Nephron (organoid): ENCODE measurements at regions not wholly inside any gene's neighbourhood (a gene's known extent, or its start where the extent isn't known, plus 50 kb on each side); places are given as distances from the start of the nearest gene placed in this dataset.

Source experiments
- H3K27ac Mint-ChIP-seq, 3 experiments: 2 replicates each; pipeline ENCODE4 v1.8.0; 2020; ENCODE audit warnings: mixed read lengths in 3 of 3, mild to moderate bottlenecking in 2 of 3, moderate library complexity in 1 of 3
- H3K27me3 Mint-ChIP-seq: 2 replicates; pipeline ENCODE4 v1.8.0; 2021; ENCODE audit warnings: low read depth, mild to moderate bottlenecking, moderate library complexity, mixed read lengths
- H3K36me3 Mint-ChIP-seq: 2 replicates; pipeline ENCODE4 v1.8.0; 2020; ENCODE audit warnings: low read depth, mixed read lengths
- H3K4me1 Mint-ChIP-seq: 2 replicates; pipeline ENCODE4 v1.8.0; 2020; ENCODE audit warnings: mixed read lengths
- H3K4me3 Mint-ChIP-seq, 3 experiments: 2 replicates each; pipeline ENCODE4 v1.8.0; 2020; ENCODE audit warnings: mild to moderate bottlenecking in 3 of 3, mixed read lengths in 3 of 3, moderate library complexity in 2 of 3
- H3K9me3 Mint-ChIP-seq: 2 replicates; pipeline ENCODE4 v1.8.0; 2020; ENCODE audit warnings: mixed read lengths
- TF ChIP-seq, protein P1 (sequence below), 3 experiments: fragments of 200-600 bp; sonication (generic); IDR thresholded peaks; one replicate each; pipeline ENCODE4 v1.5.0; 2021; ENCODE audit warnings: antibody characterized with exemption in 3 of 3; ENCODE audit not compliant: unreplicated experiment in 3 of 3

- TF ChIP-seq, protein P1, sequence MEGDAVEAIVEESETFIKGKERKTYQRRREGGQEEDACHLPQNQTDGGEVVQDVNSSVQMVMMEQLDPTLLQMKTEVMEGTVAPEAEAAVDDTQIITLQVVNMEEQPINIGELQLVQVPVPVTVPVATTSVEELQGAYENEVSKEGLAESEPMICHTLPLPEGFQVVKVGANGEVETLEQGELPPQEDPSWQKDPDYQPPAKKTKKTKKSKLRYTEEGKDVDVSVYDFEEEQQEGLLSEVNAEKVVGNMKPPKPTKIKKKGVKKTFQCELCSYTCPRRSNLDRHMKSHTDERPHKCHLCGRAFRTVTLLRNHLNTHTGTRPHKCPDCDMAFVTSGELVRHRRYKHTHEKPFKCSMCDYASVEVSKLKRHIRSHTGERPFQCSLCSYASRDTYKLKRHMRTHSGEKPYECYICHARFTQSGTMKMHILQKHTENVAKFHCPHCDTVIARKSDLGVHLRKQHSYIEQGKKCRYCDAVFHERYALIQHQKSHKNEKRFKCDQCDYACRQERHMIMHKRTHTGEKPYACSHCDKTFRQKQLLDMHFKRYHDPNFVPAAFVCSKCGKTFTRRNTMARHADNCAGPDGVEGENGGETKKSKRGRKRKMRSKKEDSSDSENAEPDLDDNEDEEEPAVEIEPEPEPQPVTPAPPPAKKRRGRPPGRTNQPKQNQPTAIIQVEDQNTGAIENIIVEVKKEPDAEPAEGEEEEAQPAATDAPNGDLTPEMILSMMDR (IDR thresholded peaks at IDR 0.05; ENCODE audit: unreplicated experiment in 3 of 3) = no peak
- Mint-ChIP-seq H3K27me3 (peaks cover 12% of the 10 kb centered on the region), H3K4me3 (no peak overlapping the region), H3K36me3 (no peaks in the 10 kb centered on the region), H3K27ac (no peak overlapping the region), H3K4me1 (peaks cover 4% of the 10 kb centered on the region), H3K9me3 (peaks cover 15% of the 10 kb centered on the region)
These were observed 269.4 kb downstream of the TCF7L2 start for GRCh38 chr10:113219446-113219845.

DNA sequence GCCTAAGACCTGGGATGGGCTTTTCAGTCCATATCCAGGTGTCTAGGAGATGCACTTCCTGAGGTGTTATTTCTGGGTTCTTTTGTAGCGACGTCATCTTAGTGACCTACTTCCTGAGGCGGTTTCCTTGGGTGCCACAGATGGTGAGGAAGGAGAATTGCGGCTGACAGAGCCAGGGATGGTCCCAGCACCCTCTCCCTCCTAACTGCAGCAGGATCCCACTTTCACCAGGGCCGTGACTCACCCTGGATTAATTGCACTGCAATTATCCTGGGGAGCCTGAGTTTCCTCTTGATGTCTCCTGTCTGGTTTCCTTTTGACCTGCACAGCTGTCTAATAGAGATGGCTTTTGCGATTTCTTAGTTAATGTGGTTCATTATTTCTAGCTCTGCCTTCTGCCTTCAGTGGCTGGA, 271.7 kb downstream of the TCF7L2 start:
- H3K36me3 Mint-ChIP-seq = no peaks in the 10 kb centered on the region
- TF ChIP-seq, protein P1 (IDR thresholded peaks at IDR 0.05; ENCODE audit: unreplicated experiment in 3 of 3) = no peak
- H3K4me1 Mint-ChIP-seq = no peaks in the 10 kb centered on the region
- no peaks in the 10 kb centered on the region for H3K9me3 Mint-ChIP-seq
- H3K27ac Mint-ChIP-seq = no peak overlapping the region
- no peak overlapping the region for H3K4me3 Mint-ChIP-seq
- H3K27me3 Mint-ChIP-seq = peaks cover 8% of the 10 kb centered on the region

- H3K4me1 Mint-ChIP-seq = no peaks in the 10 kb centered on the region
- H3K9me3 Mint-ChIP-seq = no peaks in the 10 kb centered on the region
- H3K27ac Mint-ChIP-seq = no peak overlapping the region
- TF ChIP-seq, protein P1 (IDR thresholded peaks at IDR 0.05; ENCODE audit: unreplicated experiment in 3 of 3) = no peak
- peaks cover 8% of the 10 kb centered on the region for H3K27me3 Mint-ChIP-seq
- H3K4me3 Mint-ChIP-seq = no peak overlapping the region
- H3K36me3 Mint-ChIP-seq = no peaks in the 10 kb centered on the region
These were observed 272.2 kb downstream of the TCF7L2 start for GRCh38 chr10:113222207-113222606.

- Mint-ChIP-seq H3K27ac (no peak overlapping the region), H3K9me3 (no peaks in the 10 kb centered on the region), H3K4me1 (peaks cover 14% of the 10 kb centered on the region), H3K36me3 (no peaks in the 10 kb centered on the region), H3K27me3 (peaks cover 13% of the 10 kb centered on the region), H3K4me3 (no peak overlapping the region)
- TF ChIP-seq, protein P1 (IDR thresholded peaks at IDR 0.05; ENCODE audit: unreplicated experiment in 3 of 3) = no peak
These were observed 275.3 kb downstream of the TCF7L2 start for GRCh38 chr10:113225364-113225763.

DNA sequence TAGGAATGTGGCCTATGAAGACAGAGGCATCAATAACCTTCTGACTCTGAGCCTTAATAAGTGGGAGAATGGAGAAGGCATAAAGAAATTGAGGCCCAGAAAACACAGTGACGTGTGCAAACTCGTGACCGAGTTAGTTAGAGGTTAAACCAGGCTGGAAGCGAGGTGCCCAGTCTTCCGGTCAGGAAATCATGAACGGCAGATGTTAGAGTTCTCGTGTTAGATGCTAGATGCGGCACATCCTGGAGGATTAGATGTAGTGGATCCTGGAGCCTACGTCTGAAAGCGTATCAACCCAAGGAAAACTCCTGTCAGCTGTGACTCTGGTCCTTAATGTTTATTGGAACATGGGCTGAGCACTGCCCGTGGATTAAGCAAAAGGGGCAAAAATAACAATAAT, 275.9 kb downstream of the TCF7L2 start:
- Mint-ChIP-seq H3K9me3 (no peaks in the 10 kb centered on the region), H3K27me3 (peaks cover 13% of the 10 kb centered on the region), H3K4me3 (no peak overlapping the region), H3K27ac (no peak overlapping the region), H3K4me1 (peaks cover 14% of the 10 kb centered on the region), H3K36me3 (no peaks in the 10 kb centered on the region)
- TF ChIP-seq, protein P1 (IDR thresholded peaks at IDR 0.05; ENCODE audit: unreplicated experiment in 3 of 3) = no peak

DNA sequence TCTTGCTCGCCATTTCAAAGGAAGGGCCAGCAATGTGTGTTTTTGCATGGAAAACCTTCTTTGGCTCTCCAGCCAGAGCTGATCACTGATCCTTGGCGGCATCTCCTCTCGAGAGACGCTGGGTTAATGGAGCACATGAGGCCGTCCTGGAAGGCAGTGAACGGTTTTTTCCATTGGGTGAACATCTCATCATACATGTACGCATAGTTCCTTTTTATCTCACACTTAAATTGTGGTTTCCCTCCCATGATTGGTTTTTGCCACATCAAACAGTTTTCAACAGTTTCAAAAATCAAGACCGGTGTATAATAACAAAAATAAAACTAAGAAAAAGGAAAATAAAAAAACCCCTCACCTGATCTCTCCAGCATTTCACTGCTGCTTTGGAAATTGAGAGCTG, 276.4 kb downstream of the TCF7L2 start:
- Mint-ChIP-seq H3K9me3 (no peaks in the 10 kb centered on the region), H3K27me3 (peaks cover 11% of the 10 kb centered on the region), H3K36me3 (no peaks in the 10 kb centered on the region), H3K27ac (peak overlapping the region in 2 of 3 experiments; percentile 7 to 19), H3K4me3 (no peak overlapping the region), H3K4me1 (peaks cover 14% of the 10 kb centered on the region)
- TF ChIP-seq, protein P1 (IDR thresholded peaks at IDR 0.05; ENCODE audit: unreplicated experiment in 3 of 3) = no peak
